ENCODE measurements at regions not wholly inside any gene's neighbourhood (a gene's known extent, or its start where the extent isn't known, plus 50 kb on each side); places are given as distances from the start of the nearest gene placed in this dataset.
"Not testable (repeated sequence)": the region's sequence is repeated elsewhere in the genome, so short reads cannot be mapped to it uniquely, and the experiment has no call there.

GRCh38 chr14:28299227-28299626 lies 467.4 kb upstream of the FOXG1 start:
- no peak overlapping the region for H3K4me3 ChIP-seq (ENCODE audit: low read depth, low read length)
- no peak for TF ChIP-seq CTCF (IDR thresholded peaks at IDR 0.05; ENCODE audit: borderline replicate concordance, insufficient read depth, low read depth, low read length)

- H3K4me3 ChIP-seq (ENCODE audit: low read depth, low read length): no peak overlapping the region
- TF ChIP-seq CTCF (IDR thresholded peaks at IDR 0.05; ENCODE audit: borderline replicate concordance, insufficient read depth, low read depth, low read length): no peak
Observed at GRCh38 chr14:28300356-28300755, 466.2 kb upstream of the FOXG1 start.

- TF ChIP-seq CTCF (IDR thresholded peaks at IDR 0.05; ENCODE audit: borderline replicate concordance, insufficient read depth, low read depth, low read length): no peak
- no peak overlapping the region for H3K4me3 ChIP-seq (ENCODE audit: low read depth, low read length)
Observed at GRCh38 chr14:28301179-28301578, 465.4 kb upstream of the FOXG1 start.

- TF ChIP-seq CTCF (IDR thresholded peaks at IDR 0.05; ENCODE audit: borderline replicate concordance, insufficient read depth, low read depth, low read length): no peak
- H3K4me3 ChIP-seq (ENCODE audit: low read depth, low read length): no peak overlapping the region
Observed at GRCh38 chr14:28303248-28303647, 463.3 kb upstream of the FOXG1 start.

GRCh38 chr14:28305938-28306337 lies 460.6 kb upstream of the FOXG1 start:
- TF ChIP-seq CTCF (IDR thresholded peaks at IDR 0.05; ENCODE audit: borderline replicate concordance, insufficient read depth, low read depth, low read length): no peak
- H3K4me3 ChIP-seq (ENCODE audit: low read depth, low read length): no peak overlapping the region

GRCh38 chr14:28307506-28307905 lies 459.1 kb upstream of the FOXG1 start:
- no peak overlapping the region for H3K4me3 ChIP-seq (ENCODE audit: low read depth, low read length)
- no peak for TF ChIP-seq CTCF (IDR thresholded peaks at IDR 0.05; ENCODE audit: borderline replicate concordance, insufficient read depth, low read depth, low read length)

- no peak overlapping the region for H3K4me3 ChIP-seq (ENCODE audit: low read depth, low read length)
- TF ChIP-seq CTCF (IDR thresholded peaks at IDR 0.05; ENCODE audit: borderline replicate concordance, insufficient read depth, low read depth, low read length): no peak
Observed at GRCh38 chr14:28308734-28309133, 457.9 kb upstream of the FOXG1 start.

- not testable (repeated sequence) for H3K4me3 ChIP-seq (ENCODE audit: low read depth, low read length)
Observed at GRCh38 chr14:28317890-28318675, 448.5 kb upstream of the FOXG1 start.

All from GM12875 (cell line).